Brain microvascular endothelial cell (primary cell): ENCODE measurements at regions not wholly inside any gene's neighbourhood (a gene's known extent, or its start where the extent isn't known, plus 50 kb on each side); places are given as distances from the start of the nearest gene placed in this dataset.

Experiments used
- DNase-seq: peaks from one replicate; pipeline ENCODE4 v3.0.0-alpha.2; 2020
- H3K27ac ChIP-seq: fragments of 250-450 bp; sonication (Bioruptor Pico); 2 replicates; pipeline ENCODE4 v1.5.1; 2020; ENCODE audit warnings: mild to moderate bottlenecking, moderate library complexity
- H3K27me3 ChIP-seq: fragments of 250-450 bp; sonication (Bioruptor Pico); replicated peaks from 2 replicates; pipeline ENCODE4 v1.5.1; 2020; ENCODE audit warnings: mild to moderate bottlenecking
- H3K36me3 ChIP-seq: fragments of 250-450 bp; sonication (Bioruptor Pico); replicated peaks from 2 replicates; pipeline ENCODE4 v1.5.1; 2020; ENCODE audit warnings: mild to moderate bottlenecking
- H3K4me3 ChIP-seq: 2 replicates; pipeline ENCODE4 v1.5.1; 2011; ENCODE audit warnings: low read depth, mild to moderate bottlenecking, control low read depth, low read length, moderate library complexity
- CTCF ChIP-seq: IDR thresholded peaks from 2 replicates; pipeline ENCODE4 v1.5.1; 2011; ENCODE audit warnings: low read depth, mild to moderate bottlenecking, moderate library complexity, low read length, control low read depth, inconsistent platforms; ENCODE audit errors: missing control alignments
- in situ Hi-C: cut with HindIII; loops from 2 replicates; pipeline ENCODE4 v1.10.0; 2017; ENCODE audit warnings: low sequenced_read_pairs, low pct_ligation_motif_present

GRCh38 chr2:18265614-18266586, 294.6 kb downstream of the RDH14 start:
- DNase-seq = no peak
- Histone ChIP-seq H3K27ac (no peak overlapping the region), H3K27me3 (no peaks in the 10 kb centered on the region), H3K36me3 (no peaks in the 10 kb centered on the region), H3K4me3 (no peak overlapping the region)
- TF ChIP-seq CTCF = peak; percentile 54
- in situ Hi-C loops = no loop called here

GRCh38 chr2:18262601-18263000, 297.9 kb downstream of the RDH14 start:
- Histone ChIP-seq H3K4me3 (no peak overlapping the region), H3K27me3 (no peaks in the 10 kb centered on the region), H3K27ac (no peak overlapping the region), H3K36me3 (no peaks in the 10 kb centered on the region)
- no peak for TF ChIP-seq CTCF
- in situ Hi-C loops = no loop called here
- DNase-seq = no peak

- Histone ChIP-seq H3K27ac (no peak overlapping the region), H3K27me3 (no peaks in the 10 kb centered on the region), H3K36me3 (no peaks in the 10 kb centered on the region), H3K4me3 (no peak overlapping the region)
- no peak for DNase-seq
- no peak for TF ChIP-seq CTCF
- in situ Hi-C loops = no loop called here
These were observed 306.7 kb downstream of the RDH14 start for GRCh38 chr2:18253686-18254197.

DNA sequence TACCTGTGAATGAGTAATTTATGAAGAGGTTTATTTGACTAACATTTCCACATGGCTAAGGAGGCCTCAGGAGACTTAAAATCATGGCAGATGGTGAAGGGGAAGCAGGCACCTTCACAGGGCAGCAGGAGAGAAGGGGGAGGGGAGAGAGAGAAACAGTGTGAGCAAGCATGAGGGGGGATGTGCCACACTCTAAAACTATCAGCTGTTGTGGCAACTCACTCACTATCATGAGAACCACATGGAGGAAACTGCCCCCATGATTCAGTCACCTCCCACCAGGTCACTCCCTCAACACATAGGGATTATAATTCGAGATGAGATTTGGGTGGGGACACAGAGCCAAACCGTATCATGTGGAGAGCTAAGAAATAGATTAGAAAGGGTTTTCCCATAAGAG, 309.0 kb downstream of the RDH14 start:
- no peak for DNase-seq

GRCh38 chr2:18247282-18248110, 313.0 kb downstream of the RDH14 start:
- TF ChIP-seq CTCF = no peak
- no peaks in the 10 kb centered on the region for H3K36me3 ChIP-seq
- no peak overlapping the region for H3K4me3 ChIP-seq
- DNase-seq = no peak
- in situ Hi-C loops = no loop called here
- no peaks in the 10 kb centered on the region for H3K27me3 ChIP-seq
- no peak overlapping the region for H3K27ac ChIP-seq

More for the DNA sequence above, 309.0 kb downstream of the RDH14 start:
- in situ Hi-C loops = no loop called here
- Histone ChIP-seq H3K4me3 (no peak overlapping the region), H3K27ac (no peak overlapping the region), H3K27me3 (no peaks in the 10 kb centered on the region), H3K36me3 (no peaks in the 10 kb centered on the region)
- no peak for TF ChIP-seq CTCF
